ENCODE measurements at regions not wholly inside any gene's neighbourhood (a gene's known extent, or its start where the extent isn't known, plus 50 kb on each side); places are given as distances from the start of the nearest gene placed in this dataset.

GRCh38 chr4:173758132-173758531 is 228.1 kb upstream of the HAND2 start:
- no peak for TF ChIP-seq CTCF (IDR thresholded peaks at IDR 0.05)
- no peak for TF ChIP-seq EP300 (IDR thresholded peaks at IDR 0.05)
- no peak for TF ChIP-seq POLR2A (IDR thresholded peaks at IDR 0.05)
